Erythroblast (primary cell): ENCODE measurements at regions not wholly inside any gene's neighbourhood (a gene's known extent, or its start where the extent isn't known, plus 50 kb on each side); places are given as distances from the start of the nearest gene placed in this dataset.

ENCODE experiments used
- GATA1 ChIP-seq: IDR thresholded peaks from 2 replicates; pipeline ENCODE4 v1.6.1; 2011; ENCODE audit warnings: low read depth, mild to moderate bottlenecking, control low read depth, low read length, moderate library complexity
- POLR2A ChIP-seq: IDR thresholded peaks from 2 replicates; pipeline ENCODE4 v1.6.1; 2011; ENCODE audit warnings: mild to moderate bottlenecking, low read length

GRCh38 chr10:81564143-81564542 lies 310.9 kb upstream of the NRG3 start:
- TF ChIP-seq POLR2A (no peak), GATA1 (no peak)
